ENCODE measurements at regions not wholly inside any gene's neighbourhood (a gene's known extent, or its start where the extent isn't known, plus 50 kb on each side); places are given as distances from the start of the nearest gene placed in this dataset.

DNA sequence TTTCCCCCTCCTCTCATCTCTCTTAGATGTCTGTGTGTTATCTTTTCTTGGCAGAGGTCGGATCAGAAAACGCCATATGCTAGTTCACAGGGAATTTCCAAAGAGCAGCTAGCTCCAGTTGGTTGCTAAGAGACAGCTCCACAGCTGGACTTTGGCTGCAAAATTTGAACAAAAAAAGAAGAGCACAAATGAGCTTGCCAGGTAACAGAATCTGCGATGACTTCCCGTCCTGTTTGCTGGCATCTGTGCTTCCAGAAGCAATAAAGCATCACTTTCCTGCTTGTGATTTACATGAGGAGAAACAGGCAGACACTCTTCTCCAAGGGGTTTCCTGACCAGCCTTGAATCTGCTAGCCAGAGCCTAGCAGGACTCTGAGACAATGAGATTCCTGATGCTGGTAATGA is 596.0 kb upstream of the B3GAT1 start:
- TF ChIP-seq CTBP1 (IDR thresholded peaks at IDR 0.05; ENCODE audit: borderline replicate concordance) (no peak), L3MBTL2 (conservative IDR thresholded peaks at IDR 0.05) (no peak)
